Fibroblast of pulmonary artery (primary cell): ENCODE measurements at regions not wholly inside any gene's neighbourhood (a gene's known extent, or its start where the extent isn't known, plus 50 kb on each side); places are given as distances from the start of the nearest gene placed in this dataset.

Experiments used
- DNase-seq: peaks from one replicate; pipeline ENCODE4 v3.0.0-alpha.2; 2010; ENCODE audit warnings: low read depth
- H3K4me3 ChIP-seq: replicated peaks from 2 replicates; pipeline ENCODE4 v1.5.1; 2011; ENCODE audit warnings: low read depth, mild to moderate bottlenecking, control low read depth, low read length, moderate library complexity
- CTCF ChIP-seq: IDR thresholded peaks from 2 replicates; pipeline ENCODE4 v1.5.1; 2011; ENCODE audit warnings: mild to moderate bottlenecking, control low read depth, low read length, inconsistent platforms; ENCODE audit errors: missing control alignments

- no peak overlapping the region for H3K4me3 ChIP-seq
- no peak for DNase-seq
- TF ChIP-seq CTCF: no peak
Measured at GRCh38 chr2:181326661-181327060, 130.5 kb upstream of the ITGA4 start.

- H3K4me3 ChIP-seq: no peak overlapping the region
- DNase-seq: no peak
- no peak for TF ChIP-seq CTCF
Measured at GRCh38 chr2:181330286-181330685, 126.9 kb upstream of the ITGA4 start.

- DNase-seq: no peak
- no peak for TF ChIP-seq CTCF
Measured at GRCh38 chr2:181332044-181332605, 125.1 kb upstream of the ITGA4 start.

GRCh38 chr2:181334158-181334826 lies 122.9 kb upstream of the ITGA4 start:
- no peak for DNase-seq
- no peak overlapping the region for H3K4me3 ChIP-seq
- TF ChIP-seq CTCF: no peak

More at GRCh38 chr2:181332044-181332605, 125.1 kb upstream of the ITGA4 start:
- H3K4me3 ChIP-seq: no peak overlapping the region

- H3K4me3 ChIP-seq: no peak overlapping the region
- no peak for TF ChIP-seq CTCF
- no peak for DNase-seq
Measured at GRCh38 chr2:181340891-181341290, 116.3 kb upstream of the ITGA4 start.

GRCh38 chr2:181341855-181342600 lies 115.2 kb upstream of the ITGA4 start:
- TF ChIP-seq CTCF: no peak
- DNase-seq: no peak
- H3K4me3 ChIP-seq: no peak overlapping the region
